Panc1 (cell line): ENCODE measurements at regions not wholly inside any gene's neighbourhood (a gene's known extent, or its start where the extent isn't known, plus 50 kb on each side); places are given as distances from the start of the nearest gene placed in this dataset.

ENCODE experiments used
- ATAC-seq: fragments of 200-7000 bp; cut with Tn5 transposase; 2 replicates; pipeline ENCODE4 v1.9.1; 2020; ENCODE audit warnings: mild to moderate bottlenecking, moderate library complexity
- BruUV-seq: library from RNA; stranded (reverse); fragments of 400-500 nt; replicated peaks from 2 replicates; lab custom pipeline; 2021; lab: Mats Ljungman, UMichigan
- CTCF ChIA-PET: fragments of 300-600 bp; sonication (Branson Sonifier 250); formaldehyde crosslinking; loops from one replicate; lab custom pipeline; 2022; ENCODE audit warnings: antibody characterized with exemption; lab: Charles Lee
- POLR2A ChIA-PET: fragments of 300-600 bp; sonication (Branson Sonifier 250); formaldehyde crosslinking; loops from one replicate; lab custom pipeline; 2022; ENCODE audit warnings: antibody characterized with exemption; lab: Charles Lee
- DNase-seq: peaks from one replicate; pipeline ENCODE4 v3.0.0-alpha.2; 2010; ENCODE audit warnings: low read depth, low spot score
- H3K27ac ChIP-seq: 2 replicates; pipeline ENCODE4 v1.5.1; 2011; ENCODE audit warnings: mild to moderate bottlenecking, low read length, inconsistent platforms
- H3K27me3 ChIP-seq: fragments of 200-500 bp; sonication (Bioruptor generic); 2 replicates; pipeline ENCODE4 v1.6.0; 2014; ENCODE audit warnings: low read length, inconsistent platforms; ENCODE audit not compliant: control insufficient read depth, insufficient read depth
- H3K36me3 ChIP-seq: fragments of 200-500 bp; sonication (Bioruptor generic); 2 replicates; pipeline ENCODE4 v1.5.1; 2014; ENCODE audit warnings: inconsistent platforms, mild to moderate bottlenecking, low read length, moderate library complexity; ENCODE audit not compliant: control insufficient read depth, insufficient read depth
- H3K4me1 ChIP-seq: 2 replicates; pipeline ENCODE4 v1.5.1; 2011; ENCODE audit warnings: inconsistent platforms, mild to moderate bottlenecking, low read length, moderate library complexity; ENCODE audit not compliant: control insufficient read depth, insufficient read depth
- H3K4me3 ChIP-seq, 2 experiments: 2 replicates each; pipeline ENCODE4 v1.5.1; 2011 to 2012; ENCODE audit warnings: low read depth in 2 of 2, low read length in 2 of 2, mild to moderate bottlenecking in 2 of 2, inconsistent platforms in 1 of 2, moderate library complexity in 1 of 2
- H3K9me3 ChIP-seq: fragments of 200-500 bp; sonication (Bioruptor generic); 2 replicates; pipeline ENCODE4 v1.5.1; 2014; ENCODE audit warnings: low read depth, mild to moderate bottlenecking, inconsistent platforms, low read length, moderate library complexity; ENCODE audit not compliant: control insufficient read depth, insufficient read depth
- CTCF ChIP-seq: fragments of 450-650 bp; IDR thresholded peaks from 2 replicates; pipeline ENCODE4 v1.5.1; 2017; ENCODE audit warnings: mild to moderate bottlenecking
- POLR2AphosphoS5 ChIP-seq: IDR thresholded peaks from 2 replicates; pipeline ENCODE4 v1.6.1; 2012; ENCODE audit warnings: mild to moderate bottlenecking, low read depth, low read length, moderate library complexity
- SIN3A ChIP-seq: IDR thresholded peaks from 2 replicates; pipeline ENCODE4 v1.6.1; 2012; ENCODE audit warnings: low read depth, mild to moderate bottlenecking, low read length, moderate library complexity, borderline replicate concordance; ENCODE audit not compliant: insufficient read depth
- TCF7L2 ChIP-seq: IDR thresholded peaks from 2 replicates; pipeline ENCODE4 v1.6.1; 2011; ENCODE audit warnings: mild to moderate bottlenecking, low read depth, low read length, inconsistent platforms
- in situ Hi-C: cut with HindIII; loops from 2 replicates; pipeline ENCODE4 v1.10.0; 2016; ENCODE audit warnings: low sequenced_read_pairs, low pct_unique_long_range_greater_than_20kb
- intact Hi-C: fragments of 100-400 bp; cut with micrococcal nuclease; formaldehyde crosslinking; loops from one replicate; pipeline ENCODE4 v1.10.0; 2022; ENCODE audit not compliant: unreplicated experiment
- TF ChIP-seq, protein P1 (sequence below), 2 experiments: IDR thresholded peaks; 2 replicates each; pipeline ENCODE4 v1.6.1; 2011 to 2012; ENCODE audit warnings: low read depth in 2 of 2, control low read depth in 1 of 2, low read length in 1 of 2, mild to moderate bottlenecking in 1 of 2, moderate library complexity in 1 of 2; ENCODE audit not compliant: insufficient read depth in 1 of 2

DNA sequence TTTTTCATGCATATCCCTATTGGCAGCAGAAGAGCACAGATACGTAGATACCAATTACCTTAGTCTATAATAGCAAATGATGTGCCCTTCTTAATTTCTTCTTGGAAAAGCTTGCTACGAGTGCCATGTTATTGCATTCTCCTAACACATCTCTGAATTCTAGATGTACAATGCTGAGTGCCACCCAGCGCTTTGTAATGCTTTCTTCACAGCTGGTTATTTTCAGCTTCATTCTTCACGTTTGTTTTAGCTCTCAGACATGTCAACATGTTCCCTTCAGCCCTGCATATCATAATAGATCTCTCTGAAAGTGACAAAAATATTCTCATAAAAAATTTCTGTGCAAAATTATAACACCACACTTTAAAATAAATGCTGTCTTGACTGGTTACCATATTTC is 981.2 kb downstream of the TTLL7 start:
- H3K4me3 ChIP-seq = no peak overlapping the region
- intact Hi-C loops = no loop called here
- no TSS peak for BruUV-seq
- H3K4me1 ChIP-seq = no peaks in the 10 kb centered on the region
- TF ChIP-seq, protein P1, sequence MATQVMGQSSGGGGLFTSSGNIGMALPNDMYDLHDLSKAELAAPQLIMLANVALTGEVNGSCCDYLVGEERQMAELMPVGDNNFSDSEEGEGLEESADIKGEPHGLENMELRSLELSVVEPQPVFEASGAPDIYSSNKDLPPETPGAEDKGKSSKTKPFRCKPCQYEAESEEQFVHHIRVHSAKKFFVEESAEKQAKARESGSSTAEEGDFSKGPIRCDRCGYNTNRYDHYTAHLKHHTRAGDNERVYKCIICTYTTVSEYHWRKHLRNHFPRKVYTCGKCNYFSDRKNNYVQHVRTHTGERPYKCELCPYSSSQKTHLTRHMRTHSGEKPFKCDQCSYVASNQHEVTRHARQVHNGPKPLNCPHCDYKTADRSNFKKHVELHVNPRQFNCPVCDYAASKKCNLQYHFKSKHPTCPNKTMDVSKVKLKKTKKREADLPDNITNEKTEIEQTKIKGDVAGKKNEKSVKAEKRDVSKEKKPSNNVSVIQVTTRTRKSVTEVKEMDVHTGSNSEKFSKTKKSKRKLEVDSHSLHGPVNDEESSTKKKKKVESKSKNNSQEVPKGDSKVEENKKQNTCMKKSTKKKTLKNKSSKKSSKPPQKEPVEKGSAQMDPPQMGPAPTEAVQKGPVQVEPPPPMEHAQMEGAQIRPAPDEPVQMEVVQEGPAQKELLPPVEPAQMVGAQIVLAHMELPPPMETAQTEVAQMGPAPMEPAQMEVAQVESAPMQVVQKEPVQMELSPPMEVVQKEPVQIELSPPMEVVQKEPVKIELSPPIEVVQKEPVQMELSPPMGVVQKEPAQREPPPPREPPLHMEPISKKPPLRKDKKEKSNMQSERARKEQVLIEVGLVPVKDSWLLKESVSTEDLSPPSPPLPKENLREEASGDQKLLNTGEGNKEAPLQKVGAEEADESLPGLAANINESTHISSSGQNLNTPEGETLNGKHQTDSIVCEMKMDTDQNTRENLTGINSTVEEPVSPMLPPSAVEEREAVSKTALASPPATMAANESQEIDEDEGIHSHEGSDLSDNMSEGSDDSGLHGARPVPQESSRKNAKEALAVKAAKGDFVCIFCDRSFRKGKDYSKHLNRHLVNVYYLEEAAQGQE (IDR thresholded peaks at IDR 0.05; ENCODE audit: insufficient read depth in 1 of 2, low read depth in 2 of 2, low read length in 1 of 2) = no peak
- TF ChIP-seq CTCF (no peak), SIN3A (no peak), POLR2AphosphoS5 (no peak), TCF7L2 (no peak)
- in situ Hi-C loops = no loop called here
- ChIA-PET POLR2A (no interaction called here), CTCF (no interaction called here)
- H3K27ac ChIP-seq = no peak overlapping the region
- no peaks in the 10 kb centered on the region for H3K36me3 ChIP-seq
- H3K27me3 ChIP-seq = no peaks in the 10 kb centered on the region
- ATAC-seq (no peak), DNase-seq (no peak)
- H3K9me3 ChIP-seq = no peaks in the 10 kb centered on the region; the same call in 1 of the 2 replicates

- intact Hi-C loops = no loop called here
- POLR2A ChIA-PET = no interaction called here
- in situ Hi-C loops = no loop called here
Measured at GRCh38 chr1:83017276-83017675, 981.7 kb downstream of the TTLL7 start.

More at GRCh38 chr1:83017276-83017675, 981.7 kb downstream of the TTLL7 start:
- Histone ChIP-seq H3K4me1 (no peaks in the 10 kb centered on the region), H3K36me3 (no peaks in the 10 kb centered on the region), H3K27me3 (no peaks in the 10 kb centered on the region), H3K4me3 (no peak overlapping the region), H3K9me3 (no peaks in the 10 kb centered on the region; the same call in 1 of the 2 replicates), H3K27ac (no peak overlapping the region)
- TF ChIP-seq POLR2AphosphoS5 = no peak
- TF ChIP-seq, protein P1 (IDR thresholded peaks at IDR 0.05; ENCODE audit: insufficient read depth in 1 of 2, low read depth in 2 of 2, low read length in 1 of 2) = no peak
- TF ChIP-seq TCF7L2 = no peak
- no peak for TF ChIP-seq SIN3A
- TF ChIP-seq CTCF = no peak
- DNase-seq (no peak), ATAC-seq (no peak)
- CTCF ChIA-PET = no interaction called here
- no TSS peak for BruUV-seq
